Panc1 (cell line): ENCODE measurements at regions not wholly inside any gene's neighbourhood (a gene's known extent, or its start where the extent isn't known, plus 50 kb on each side); places are given as distances from the start of the nearest gene placed in this dataset.

Source experiments
- POLR2AphosphoS5 ChIP-seq: IDR thresholded peaks from 2 replicates; pipeline ENCODE4 v1.6.1; 2012; ENCODE audit warnings: mild to moderate bottlenecking, low read depth, low read length, moderate library complexity
- REST ChIP-seq, 2 experiments: IDR thresholded peaks; 2 replicates each; pipeline ENCODE4 v1.6.1; 2011 to 2012; ENCODE audit warnings: low read depth in 2 of 2, control low read depth in 1 of 2, low read length in 1 of 2, mild to moderate bottlenecking in 1 of 2, moderate library complexity in 1 of 2; ENCODE audit not compliant: insufficient read depth in 1 of 2
- SIN3A ChIP-seq: IDR thresholded peaks from 2 replicates; pipeline ENCODE4 v1.6.1; 2012; ENCODE audit warnings: low read depth, mild to moderate bottlenecking, low read length, moderate library complexity, borderline replicate concordance; ENCODE audit not compliant: insufficient read depth
- TF ChIP-seq, protein P1 (sequence below): fragments of 450-650 bp; IDR thresholded peaks from 2 replicates; pipeline ENCODE4 v1.5.1; 2017; ENCODE audit warnings: mild to moderate bottlenecking

- TF ChIP-seq, protein P1, sequence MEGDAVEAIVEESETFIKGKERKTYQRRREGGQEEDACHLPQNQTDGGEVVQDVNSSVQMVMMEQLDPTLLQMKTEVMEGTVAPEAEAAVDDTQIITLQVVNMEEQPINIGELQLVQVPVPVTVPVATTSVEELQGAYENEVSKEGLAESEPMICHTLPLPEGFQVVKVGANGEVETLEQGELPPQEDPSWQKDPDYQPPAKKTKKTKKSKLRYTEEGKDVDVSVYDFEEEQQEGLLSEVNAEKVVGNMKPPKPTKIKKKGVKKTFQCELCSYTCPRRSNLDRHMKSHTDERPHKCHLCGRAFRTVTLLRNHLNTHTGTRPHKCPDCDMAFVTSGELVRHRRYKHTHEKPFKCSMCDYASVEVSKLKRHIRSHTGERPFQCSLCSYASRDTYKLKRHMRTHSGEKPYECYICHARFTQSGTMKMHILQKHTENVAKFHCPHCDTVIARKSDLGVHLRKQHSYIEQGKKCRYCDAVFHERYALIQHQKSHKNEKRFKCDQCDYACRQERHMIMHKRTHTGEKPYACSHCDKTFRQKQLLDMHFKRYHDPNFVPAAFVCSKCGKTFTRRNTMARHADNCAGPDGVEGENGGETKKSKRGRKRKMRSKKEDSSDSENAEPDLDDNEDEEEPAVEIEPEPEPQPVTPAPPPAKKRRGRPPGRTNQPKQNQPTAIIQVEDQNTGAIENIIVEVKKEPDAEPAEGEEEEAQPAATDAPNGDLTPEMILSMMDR, result no peak
- no peak for TF ChIP-seq POLR2AphosphoS5
- no peak for TF ChIP-seq SIN3A
- TF ChIP-seq REST (IDR thresholded peaks at IDR 0.05; ENCODE audit: insufficient read depth in 1 of 2, low read depth in 2 of 2, low read length in 1 of 2), result no peak
These were observed 578.5 kb upstream of the PTCHD4 start for GRCh38 chr6:48689498-48689897.
